Activated CD4-positive, alpha-beta T cell treated with anti-CD3 and anti-CD28 coated beads for 24 hours (primary cell): ENCODE measurements at regions not wholly inside any gene's neighbourhood (a gene's known extent, or its start where the extent isn't known, plus 50 kb on each side); places are given as distances from the start of the nearest gene placed in this dataset.

Experiments used
- DNase-seq, 2 donors: peaks; one replicate each; pipeline ENCODE4 v3.0.0-alpha.2; 2020; ENCODE audit warnings: low read depth in 2 of 2

DNA sequence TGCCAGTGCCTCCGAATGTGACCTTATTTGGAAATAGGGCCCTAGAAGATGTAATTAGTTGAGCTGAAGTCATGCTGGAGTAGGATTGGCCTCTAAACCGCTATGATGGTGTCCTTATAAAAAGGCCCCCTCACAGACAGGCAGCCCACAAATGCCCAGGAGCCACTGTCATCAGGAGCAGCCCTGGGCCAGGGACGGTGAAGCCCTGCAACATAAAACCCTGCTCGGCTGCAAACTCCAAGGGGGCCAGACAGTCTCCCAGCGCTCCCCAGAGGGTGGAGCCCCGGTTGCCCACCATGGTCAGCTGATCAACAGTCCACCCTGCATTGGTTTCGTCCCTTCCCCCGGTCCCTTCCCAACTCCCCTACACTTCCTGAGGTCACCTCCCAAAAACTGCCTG is 351.7 kb downstream of the FOXL1 start:
- DNase-seq = no peak

DNA sequence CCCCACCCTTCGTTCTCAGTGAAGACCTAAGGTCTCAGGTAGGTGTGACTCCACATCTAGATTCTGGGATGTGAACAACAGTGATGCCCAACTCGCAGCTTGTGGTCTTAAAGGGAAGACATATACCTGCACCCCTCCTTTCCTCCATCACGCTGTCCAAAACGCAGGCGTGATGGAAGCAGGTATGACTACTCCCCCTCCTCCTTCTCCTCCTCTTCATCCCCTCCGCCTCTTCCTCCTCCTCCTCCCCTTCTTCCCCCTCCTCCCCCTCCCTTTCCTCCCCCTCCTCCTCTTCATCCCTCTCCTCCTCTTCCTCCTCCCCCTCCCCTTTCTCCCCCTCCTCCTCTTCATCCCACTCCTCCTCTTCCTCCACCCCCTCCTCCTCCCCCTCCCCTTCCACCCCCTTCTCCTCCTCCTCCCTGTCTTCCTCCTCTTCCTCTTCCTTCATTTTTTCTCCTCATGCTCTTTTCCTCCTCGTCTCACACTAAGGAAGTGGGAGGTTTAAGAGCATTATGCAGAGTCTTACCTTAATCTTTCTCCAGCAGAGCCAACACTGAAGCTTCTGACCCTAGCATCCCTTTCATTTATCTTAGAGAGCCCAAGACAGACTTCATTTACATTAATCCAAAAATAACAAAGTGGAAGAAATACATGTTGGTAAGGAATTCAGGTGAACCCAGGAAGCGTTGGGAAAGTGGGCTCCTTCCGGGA is 352.5 kb downstream of the FOXL1 start:
- DNase-seq = no peak

- DNase-seq = no peak
Observed at GRCh38 chr16:86931410-86931941, 353.1 kb downstream of the FOXL1 start.

GRCh38 chr16:86932130-86932982 is 354.0 kb downstream of the FOXL1 start:
- DNase-seq = no peak

DNA sequence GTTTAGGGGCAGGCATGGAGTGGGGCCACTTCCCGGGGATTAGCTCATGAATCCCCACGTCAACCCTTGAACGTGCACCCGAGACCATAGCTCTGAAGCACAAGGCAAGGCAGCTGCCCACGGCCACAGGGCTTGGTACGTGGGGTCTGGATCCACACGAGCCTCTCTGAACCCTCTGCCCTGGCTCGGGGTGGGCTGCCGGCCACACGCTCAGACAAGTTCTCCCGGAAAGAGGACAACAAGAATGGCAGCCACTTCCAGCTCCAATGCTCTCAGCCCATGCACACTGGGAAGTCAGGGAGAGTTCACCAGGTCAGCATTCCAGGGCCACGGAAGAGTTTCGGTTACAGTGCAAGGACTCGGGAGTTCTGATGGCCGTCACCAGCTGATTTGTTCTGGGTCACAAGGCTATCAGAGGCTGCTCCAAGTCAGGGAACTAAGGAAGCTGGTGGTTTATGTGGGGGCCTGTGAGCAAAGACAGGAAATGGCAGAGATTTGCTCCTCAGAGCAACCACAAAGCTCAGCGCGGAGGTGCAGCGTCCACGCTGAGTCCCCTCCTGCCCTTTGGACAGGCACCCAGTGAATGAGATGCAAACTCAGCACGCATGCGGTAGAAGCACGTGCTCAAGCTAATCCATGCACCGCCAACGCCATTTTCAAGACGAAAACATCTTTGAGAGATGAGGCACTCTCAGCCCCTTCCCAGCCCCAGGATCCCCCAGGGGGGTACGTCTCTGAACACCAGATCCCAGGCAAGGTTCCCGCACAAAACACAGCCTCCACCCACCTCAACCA is 356.4 kb downstream of the FOXL1 start:
- no peak for DNase-seq

GRCh38 chr16:86939609-86940008 is 361.3 kb downstream of the FOXL1 start:
- DNase-seq = no peak

GRCh38 chr16:86941731-86942130 is 363.4 kb downstream of the FOXL1 start:
- no peak for DNase-seq

DNA sequence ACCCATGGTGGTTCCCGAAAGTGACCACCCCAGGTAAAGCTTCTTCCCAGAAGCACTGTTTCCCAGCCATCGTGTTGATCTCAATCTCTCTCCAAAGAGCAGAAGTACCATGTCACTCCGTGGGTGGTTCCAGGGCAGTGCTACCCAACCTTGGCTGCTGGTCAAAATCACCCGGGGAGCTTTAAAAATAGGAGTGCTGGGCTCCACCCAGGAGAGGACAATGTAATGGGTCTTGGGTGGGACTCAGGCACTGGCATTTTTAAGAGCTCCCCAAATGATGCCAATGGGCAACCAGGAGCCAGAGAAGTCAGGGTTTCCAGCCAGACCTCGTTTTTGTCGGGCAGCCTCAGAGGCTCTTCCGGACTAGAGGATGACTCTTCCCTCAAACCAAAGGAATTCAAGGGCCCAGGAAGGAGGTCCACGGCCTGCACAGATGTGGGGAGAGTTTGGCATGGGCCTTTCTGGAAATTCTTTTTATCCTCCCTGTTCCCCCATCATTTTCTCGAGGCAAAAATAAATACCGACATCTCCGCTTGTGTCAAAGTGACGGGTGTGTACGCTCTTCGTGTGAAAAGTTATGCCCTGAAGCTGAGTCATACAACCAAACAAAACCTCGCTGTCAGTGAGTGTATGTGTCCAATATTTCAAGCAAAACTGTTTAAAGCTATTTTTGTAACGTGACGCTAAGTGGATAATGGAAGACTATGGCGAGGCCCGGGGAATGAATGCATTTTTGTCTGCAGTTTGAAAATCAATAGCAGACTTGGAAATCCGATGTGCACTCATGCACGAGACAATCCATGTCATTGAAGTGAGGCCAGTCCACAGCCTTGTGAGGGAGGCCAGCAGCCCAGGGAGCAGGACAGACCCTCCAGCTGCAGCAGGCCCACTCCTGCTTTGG is 364.1 kb downstream of the FOXL1 start:
- no peak for DNase-seq

DNA sequence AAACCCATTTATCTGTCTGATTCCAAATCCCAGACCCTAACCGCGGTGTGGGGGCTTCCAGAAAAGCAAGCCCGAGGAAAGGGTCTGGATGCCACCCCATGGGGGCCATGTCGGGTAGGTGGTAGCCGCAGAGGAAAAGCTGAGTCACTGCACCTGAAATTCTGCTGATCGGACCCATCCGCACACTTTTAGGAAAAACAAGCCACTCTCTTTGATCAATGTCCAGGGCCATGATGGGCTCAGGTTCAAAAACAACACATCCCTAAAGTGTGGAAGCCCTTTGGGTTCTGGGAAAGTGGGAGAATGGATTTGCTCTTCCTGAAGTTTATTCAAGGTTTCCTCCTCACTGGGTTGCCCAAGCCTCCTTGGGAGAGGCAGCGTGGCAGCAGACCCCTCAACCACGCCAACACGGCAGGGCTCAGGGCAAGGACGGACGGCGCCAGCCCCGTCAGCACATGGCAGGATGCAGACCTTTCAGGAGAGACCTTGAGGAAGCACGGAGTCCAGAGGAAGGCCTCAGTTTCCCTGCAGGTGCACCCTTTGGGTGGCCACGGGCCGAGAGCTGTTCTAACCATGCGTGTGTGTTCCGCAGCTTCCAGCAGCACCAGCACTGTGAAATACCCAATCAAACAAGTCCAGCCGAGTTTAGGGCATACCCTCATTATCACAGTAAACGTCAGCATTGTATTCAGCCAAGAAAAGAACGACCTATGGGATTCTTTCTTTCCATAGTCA is 367.0 kb downstream of the FOXL1 start:
- DNase-seq = no peak

GRCh38 chr16:86946396-86946795 is 368.0 kb downstream of the FOXL1 start:
- no peak for DNase-seq

GRCh38 chr16:86946981-86947380 is 368.6 kb downstream of the FOXL1 start:
- DNase-seq = no peak

DNA sequence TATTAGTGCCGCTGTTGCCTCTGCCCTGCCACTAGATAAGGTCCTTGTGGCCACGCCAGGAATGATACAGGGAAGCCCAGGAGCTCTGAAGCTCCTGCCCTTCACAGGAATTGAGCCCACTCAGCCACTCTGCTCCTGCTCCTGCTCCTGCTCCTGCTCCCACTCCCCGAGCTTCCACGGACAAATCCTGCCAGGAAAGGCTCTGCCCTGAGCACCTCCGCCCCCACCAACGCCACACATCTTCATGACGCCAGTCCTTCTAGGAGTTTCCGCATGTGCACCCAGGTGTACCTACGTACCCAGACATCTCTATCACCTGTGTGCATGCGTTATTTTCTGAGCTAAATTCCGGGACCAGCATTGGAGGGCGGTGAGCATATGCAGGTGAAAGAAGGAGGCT is 369.1 kb downstream of the C16orf95 start:
- DNase-seq = no peak

DNA sequence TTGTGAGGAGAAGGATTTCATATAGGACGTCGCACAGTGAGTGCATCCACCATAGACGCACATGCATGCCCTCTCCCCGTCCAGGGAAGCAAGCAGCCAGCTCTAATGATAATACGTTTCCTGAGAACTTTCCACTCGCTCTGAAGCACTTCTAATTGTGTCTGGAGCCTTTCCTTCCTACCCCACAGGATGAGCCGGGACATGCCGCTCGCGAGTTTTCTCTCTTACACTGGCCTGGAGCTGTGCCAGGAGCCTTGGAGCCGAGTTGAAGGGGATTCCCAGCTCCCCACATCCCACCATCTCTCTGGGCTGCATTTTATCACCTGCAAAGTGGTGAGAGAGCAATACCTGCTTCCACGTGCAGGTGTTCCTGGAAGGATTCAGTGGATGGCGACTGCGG is 368.1 kb downstream of the C16orf95 start:
- no peak for DNase-seq

DNA sequence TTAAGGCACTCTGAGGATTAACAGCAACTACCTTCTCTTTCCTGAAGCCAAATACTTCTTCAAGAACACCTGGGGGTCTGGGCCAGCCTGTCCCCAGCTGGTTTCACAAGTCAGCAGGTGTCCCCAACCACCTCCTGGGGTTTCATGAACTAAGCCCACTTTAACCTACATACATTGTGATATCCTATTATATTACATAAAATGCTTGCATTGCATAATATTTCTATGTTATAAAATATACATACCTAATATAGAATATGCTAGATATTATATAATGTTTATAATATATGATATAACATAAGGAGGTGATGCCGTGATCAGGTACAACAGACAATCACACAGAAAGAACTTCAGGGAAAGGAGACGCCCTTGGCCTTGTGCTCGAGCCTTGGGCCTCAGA is 367.6 kb downstream of the C16orf95 start:
- no peak for DNase-seq

- DNase-seq = no peak
Observed at GRCh38 chr16:86951041-86951822, 366.0 kb downstream of the C16orf95 start.

DNA sequence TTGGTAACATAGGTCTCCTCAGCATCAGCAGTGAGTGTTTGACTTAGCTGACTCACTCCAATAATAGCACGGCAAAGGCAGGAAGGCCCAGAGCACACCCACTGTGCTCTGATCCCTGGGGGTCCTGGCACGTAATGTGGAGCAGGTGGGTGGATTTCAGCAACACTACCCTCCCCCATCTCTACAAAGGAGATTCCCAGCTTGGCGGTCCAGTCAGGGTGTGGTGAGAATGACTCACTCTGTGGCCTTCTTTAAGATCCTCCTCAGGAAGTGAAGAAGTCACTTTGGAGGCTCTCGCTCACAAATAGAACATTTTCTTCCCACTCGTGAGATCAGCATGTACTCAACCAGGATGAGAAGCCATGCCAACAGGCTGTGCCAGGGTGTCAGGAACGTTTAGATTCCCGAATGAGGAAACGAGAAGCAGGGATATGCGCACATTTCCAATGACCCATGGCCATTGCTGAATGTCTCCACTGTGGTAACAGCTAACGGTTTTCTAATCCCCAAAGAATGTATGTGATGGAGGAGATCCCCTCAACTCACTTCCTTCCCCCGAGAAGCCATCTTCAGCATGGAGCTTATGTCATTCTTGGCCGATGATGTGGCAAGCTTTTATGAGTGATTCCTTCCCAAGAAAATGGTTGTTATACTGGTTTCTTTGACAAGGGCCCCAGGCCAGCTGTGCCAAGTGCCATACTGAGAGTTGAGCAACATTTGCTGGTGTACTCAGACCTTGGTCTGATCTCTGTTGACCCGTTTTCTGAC is 365.2 kb downstream of the C16orf95 start:
- DNase-seq = no peak

- no peak for DNase-seq
Observed at GRCh38 chr16:86952769-86953168, 364.4 kb downstream of the C16orf95 start.

GRCh38 chr16:86953631-86954391 is 363.4 kb downstream of the C16orf95 start:
- no peak for DNase-seq
